ENCODE measurements at regions not wholly inside any gene's neighbourhood (a gene's known extent, or its start where the extent isn't known, plus 50 kb on each side); places are given as distances from the start of the nearest gene placed in this dataset.

- Histone ChIP-seq H3K4me1 (ENCODE audit: insufficient read depth, low read length, poor library complexity, severe bottlenecking) (no peaks in the 10 kb centered on the region), H3K4me3 (ENCODE audit: low read depth, low read length, poor library complexity, severe bottlenecking) (no peak overlapping the region), H3K79me2 (ENCODE audit: insufficient read depth, low read depth, low read length) (no peaks in the 10 kb centered on the region), H3K4me2 (ENCODE audit: low read length) (no peak overlapping the region), H2AFZ (ENCODE audit: low read length) (no peak overlapping the region), H3K36me3 (ENCODE audit: insufficient read depth, low read length) (no peaks in the 10 kb centered on the region), H3K27ac (ENCODE audit: low read depth, low read length, poor library complexity, severe bottlenecking) (no peak overlapping the region), H3K9me2 (ENCODE audit: insufficient read depth, low read length) (no peaks in the 10 kb centered on the region), H4K20me1 (ENCODE audit: insufficient read depth, low read length) (no peaks in the 10 kb centered on the region), H3K9me3 (ENCODE audit: low read length) (no peaks in the 10 kb centered on the region)
- no TSS peak for BruUV-seq (replicated peaks)
- ChIA-PET POLR2A (no interaction called here), CTCF (ENCODE audit: unreplicated experiment) (no interaction called here)
- no peak for DNase-seq (ENCODE audit: low spot score)
- TF ChIP-seq EZH2phosphoT487 (IDR thresholded peaks at IDR 0.05; ENCODE audit: borderline replicate concordance, low read depth, low read length) (no peak), CTCF (conservative IDR thresholded peaks at IDR 0.05; ENCODE audit: low read length) (no peak)
- intact Hi-C loops (cut with micrococcal nuclease; ENCODE audit: unreplicated experiment): loop anchor here (10.0 kb wide), 1 partner anchor 62 kb away; no protein-coding TSS in a partner anchor
These were observed 366.4 kb downstream of the INHBA start for GRCh38 chr7:41336455-41336952.

- Histone ChIP-seq H3K4me2 (ENCODE audit: low read length) (no peak overlapping the region), H3K27ac (ENCODE audit: low read depth, low read length, poor library complexity, severe bottlenecking) (no peak overlapping the region), H4K20me1 (ENCODE audit: insufficient read depth, low read length) (no peaks in the 10 kb centered on the region), H2AFZ (ENCODE audit: low read length) (no peak overlapping the region), H3K9me3 (ENCODE audit: low read length) (no peaks in the 10 kb centered on the region), H3K4me1 (ENCODE audit: insufficient read depth, low read length, poor library complexity, severe bottlenecking) (no peaks in the 10 kb centered on the region), H3K4me3 (ENCODE audit: low read depth, low read length, poor library complexity, severe bottlenecking) (no peak overlapping the region), H3K79me2 (ENCODE audit: insufficient read depth, low read depth, low read length) (no peaks in the 10 kb centered on the region), H3K9me2 (ENCODE audit: insufficient read depth, low read length) (no peaks in the 10 kb centered on the region), H3K36me3 (ENCODE audit: insufficient read depth, low read length) (no peaks in the 10 kb centered on the region)
- ChIA-PET CTCF (ENCODE audit: unreplicated experiment) (no interaction called here), POLR2A (no interaction called here)
- intact Hi-C loops (cut with micrococcal nuclease; ENCODE audit: unreplicated experiment): loop anchor here (10.0 kb wide), 1 partner anchor 59 kb away; no protein-coding TSS in a partner anchor
- no peak for DNase-seq (ENCODE audit: low spot score)
- TF ChIP-seq EZH2phosphoT487 (IDR thresholded peaks at IDR 0.05; ENCODE audit: borderline replicate concordance, low read depth, low read length) (no peak), CTCF (conservative IDR thresholded peaks at IDR 0.05; ENCODE audit: low read length) (no peak)
- no TSS peak for BruUV-seq (replicated peaks)
These were observed 368.6 kb downstream of the INHBA start for GRCh38 chr7:41334071-41334862.

GRCh38 chr7:41333511-41333910 lies 369.4 kb downstream of the INHBA start:
- H3K36me3 ChIP-seq (ENCODE audit: insufficient read depth, low read length): no peaks in the 10 kb centered on the region
- ChIA-PET POLR2A (no interaction called here), CTCF (ENCODE audit: unreplicated experiment) (no interaction called here)
- no peaks in the 10 kb centered on the region for H3K79me2 ChIP-seq (ENCODE audit: insufficient read depth, low read depth, low read length)
- no peak overlapping the region for H3K4me2 ChIP-seq (ENCODE audit: low read length)
- no peak overlapping the region for H3K27ac ChIP-seq (ENCODE audit: low read depth, low read length, poor library complexity, severe bottlenecking)
- TF ChIP-seq EZH2phosphoT487 (IDR thresholded peaks at IDR 0.05; ENCODE audit: borderline replicate concordance, low read depth, low read length) (no peak), CTCF (conservative IDR thresholded peaks at IDR 0.05; ENCODE audit: low read length) (no peak)
- H4K20me1 ChIP-seq (ENCODE audit: insufficient read depth, low read length): no peaks in the 10 kb centered on the region
- no peaks in the 10 kb centered on the region for H3K4me1 ChIP-seq (ENCODE audit: insufficient read depth, low read length, poor library complexity, severe bottlenecking)
- BruUV-seq (replicated peaks): no TSS peak
- no peaks in the 10 kb centered on the region for H3K9me2 ChIP-seq (ENCODE audit: insufficient read depth, low read length)
- intact Hi-C loops (cut with micrococcal nuclease; ENCODE audit: unreplicated experiment): loop anchor here (10.0 kb wide), 1 partner anchor 59 kb away; no protein-coding TSS in a partner anchor
- no peak overlapping the region for H2AFZ ChIP-seq (ENCODE audit: low read length)
- H3K9me3 ChIP-seq (ENCODE audit: low read length): no peaks in the 10 kb centered on the region
- H3K4me3 ChIP-seq (ENCODE audit: low read depth, low read length, poor library complexity, severe bottlenecking): no peak overlapping the region
- DNase-seq (ENCODE audit: low spot score): no peak
